ENCODE measurements at regions not wholly inside any gene's neighbourhood (a gene's known extent, or its start where the extent isn't known, plus 50 kb on each side); places are given as distances from the start of the nearest gene placed in this dataset.
"Not testable (repeated sequence)": the region's sequence is repeated elsewhere in the genome, so short reads cannot be mapped to it uniquely, and the experiment has no call there.

DNA sequence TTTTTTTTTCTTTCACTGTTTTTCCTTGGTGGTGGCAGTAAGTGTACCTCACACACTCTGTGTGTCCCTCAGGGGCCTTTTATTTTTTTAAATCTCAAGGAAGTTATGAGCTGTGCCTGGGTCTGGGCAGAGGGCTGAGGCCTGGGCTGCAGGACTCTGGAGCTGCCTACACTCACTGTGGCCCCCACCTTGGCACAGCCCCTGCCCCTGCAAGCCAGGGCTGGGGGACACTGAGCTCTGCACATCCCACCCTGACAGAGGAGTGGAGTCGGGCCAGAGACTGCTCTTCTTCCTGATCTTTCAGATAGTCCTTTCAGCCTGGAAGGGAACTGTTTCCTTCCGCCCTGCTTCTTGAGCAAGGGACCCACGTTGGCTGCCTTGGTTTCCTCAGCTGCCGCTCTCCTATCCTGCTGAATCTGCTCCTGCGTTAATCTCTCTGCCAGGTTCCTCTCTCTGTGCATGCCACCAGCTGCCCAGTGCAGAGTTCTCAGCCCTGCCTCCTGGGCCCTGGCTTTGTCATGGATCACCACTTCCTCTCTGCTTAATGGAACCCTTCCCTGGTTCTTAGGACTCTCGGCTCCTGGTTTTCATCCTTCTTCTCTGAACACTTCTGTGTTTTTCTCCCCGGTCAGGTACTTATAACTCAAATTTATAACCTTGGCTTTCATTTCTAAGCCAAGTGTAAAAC, 502.3 kb downstream of the DIRAS2 start:
- no peak for DNase-seq (ENCODE audit: low read depth, low spot score)

DNA sequence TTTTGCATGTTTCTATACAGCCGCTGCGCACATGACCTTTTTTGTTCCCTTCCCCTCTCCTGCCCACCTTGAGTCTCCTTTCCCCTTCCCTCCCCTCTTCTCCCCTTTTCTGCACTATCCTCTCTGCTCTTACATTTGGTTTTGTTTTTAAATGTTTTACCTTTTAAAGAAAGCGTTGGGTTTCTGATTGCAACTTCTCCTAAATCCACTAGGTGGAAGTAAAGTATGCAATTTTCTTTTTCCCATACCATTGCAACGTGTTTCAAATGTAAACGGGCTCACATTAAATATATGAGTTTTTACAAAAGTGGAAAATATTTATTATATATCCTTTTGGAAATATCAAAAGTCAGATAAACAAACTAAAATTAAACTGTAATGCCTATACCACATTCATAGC, 500.9 kb downstream of the DIRAS2 start:
- no peak for DNase-seq (ENCODE audit: low read depth, low spot score)

DNA sequence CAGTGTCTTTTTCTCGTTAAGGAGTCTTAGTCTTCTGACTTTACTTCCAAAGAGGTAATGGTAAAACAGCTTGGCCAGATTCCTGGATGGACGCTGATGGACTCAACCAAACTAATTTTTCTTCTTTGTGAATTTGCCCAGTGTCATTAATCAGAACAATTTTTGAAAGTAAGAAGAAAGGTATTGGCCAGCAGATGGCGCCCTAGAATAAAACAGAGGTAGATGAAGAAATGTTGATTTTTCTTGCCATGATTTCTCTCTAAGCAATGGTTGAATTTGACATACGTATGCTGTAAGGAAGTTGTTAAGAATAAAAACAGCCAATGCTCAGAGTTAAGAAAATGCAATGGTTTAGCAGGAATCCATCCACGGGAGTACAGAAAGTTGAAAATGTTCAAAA, 500.0 kb downstream of the DIRAS2 start:
- DNase-seq (ENCODE audit: low read depth, low spot score), result peak; percentile 37

DNA sequence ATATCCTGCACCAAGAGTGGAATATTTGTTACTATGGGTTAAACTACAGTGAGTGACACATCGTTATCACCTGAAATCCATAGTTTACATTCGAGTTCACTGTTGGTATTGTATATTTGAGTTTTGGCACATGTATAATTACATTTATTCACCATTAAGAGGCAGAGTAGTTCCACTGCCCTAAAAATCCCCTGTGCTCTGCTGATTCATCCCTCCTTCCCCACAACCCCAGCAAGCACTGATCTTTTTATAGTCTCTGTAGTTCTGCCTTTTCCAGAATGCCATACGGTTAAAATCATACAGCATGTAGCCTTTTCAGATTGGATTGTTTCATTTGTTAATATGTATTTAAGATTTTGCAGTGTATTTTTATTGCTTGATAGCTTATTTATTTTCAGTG, 495.2 kb downstream of the DIRAS2 start:
- no peak for DNase-seq (ENCODE audit: low read depth, low spot score)

DNA sequence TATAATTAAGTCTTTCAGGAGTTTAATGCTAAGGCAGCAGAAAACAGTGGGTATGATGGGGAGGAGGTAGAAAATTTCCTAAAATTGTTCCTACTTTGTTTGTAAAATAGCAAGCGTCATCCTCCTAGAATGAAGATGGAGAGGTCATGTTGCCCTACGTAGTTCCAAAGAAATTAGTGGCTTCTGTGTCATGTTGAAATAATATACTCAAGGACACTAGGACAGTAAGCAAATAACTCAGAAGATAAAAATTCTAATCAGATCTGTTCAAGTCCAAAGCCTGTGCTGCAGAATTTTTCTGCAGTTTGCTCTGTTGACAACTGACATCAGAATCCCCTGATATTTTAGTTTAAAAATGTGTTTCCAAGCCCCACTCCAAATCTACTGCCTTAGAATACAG, 486.3 kb downstream of the DIRAS2 start:
- DNase-seq (ENCODE audit: low read depth, low spot score), result no peak

DNA sequence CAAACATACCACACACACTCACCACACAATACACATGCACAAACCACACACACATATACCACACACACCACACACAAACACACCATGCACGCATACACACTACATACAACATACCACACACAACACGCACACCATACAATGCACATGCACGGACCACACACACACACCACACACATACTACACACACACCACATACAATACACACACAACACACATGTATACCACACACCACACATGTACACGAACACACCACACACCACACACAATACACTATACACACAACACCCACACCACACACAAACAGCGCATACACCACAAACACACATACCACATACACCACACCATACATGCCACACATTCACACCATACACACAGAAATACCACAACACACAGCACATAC, 480.3 kb downstream of the DIRAS2 start:
- no peak for DNase-seq (ENCODE audit: low read depth, low spot score)

DNA sequence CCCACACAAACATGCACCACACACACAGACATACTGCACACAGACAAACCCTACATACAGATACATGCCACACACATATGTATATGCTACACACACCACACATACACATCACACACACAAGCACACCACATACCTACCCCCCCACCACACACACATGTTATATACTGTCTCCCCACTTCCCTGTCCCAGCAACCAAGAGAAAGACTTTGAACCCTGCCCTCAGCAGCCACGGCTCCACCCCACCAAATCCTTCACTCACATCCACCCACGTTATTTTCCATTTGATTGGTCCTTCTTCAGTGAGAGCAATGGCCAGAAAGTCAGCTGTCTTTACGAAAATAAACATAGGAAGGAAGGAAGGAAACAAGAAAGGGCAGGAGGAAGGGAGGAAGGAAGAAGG, 479.8 kb downstream of the DIRAS2 start:
- DNase-seq (ENCODE audit: low read depth, low spot score), result no peak

DNA sequence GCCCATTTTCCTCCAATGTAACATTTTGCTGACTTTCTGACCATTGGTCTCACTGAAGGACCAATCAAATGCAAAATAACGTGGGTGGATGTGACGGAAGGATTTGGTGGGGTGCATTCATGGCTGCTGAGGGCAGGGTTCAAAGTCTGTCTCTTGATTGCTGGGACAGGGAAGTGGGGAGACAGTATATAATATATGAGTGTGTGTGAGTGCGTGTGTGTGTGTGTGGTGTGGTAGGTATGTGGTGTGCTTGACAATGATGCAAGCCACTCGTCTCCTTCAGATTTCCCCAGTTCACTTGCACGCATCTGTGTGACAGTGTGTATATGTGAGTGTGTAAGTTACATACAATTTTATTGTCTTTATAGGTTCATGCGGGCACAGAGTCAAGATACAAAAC, 477.3 kb downstream of the DIRAS2 start:
- DNase-seq (ENCODE audit: low read depth, low spot score), result no peak

DNA sequence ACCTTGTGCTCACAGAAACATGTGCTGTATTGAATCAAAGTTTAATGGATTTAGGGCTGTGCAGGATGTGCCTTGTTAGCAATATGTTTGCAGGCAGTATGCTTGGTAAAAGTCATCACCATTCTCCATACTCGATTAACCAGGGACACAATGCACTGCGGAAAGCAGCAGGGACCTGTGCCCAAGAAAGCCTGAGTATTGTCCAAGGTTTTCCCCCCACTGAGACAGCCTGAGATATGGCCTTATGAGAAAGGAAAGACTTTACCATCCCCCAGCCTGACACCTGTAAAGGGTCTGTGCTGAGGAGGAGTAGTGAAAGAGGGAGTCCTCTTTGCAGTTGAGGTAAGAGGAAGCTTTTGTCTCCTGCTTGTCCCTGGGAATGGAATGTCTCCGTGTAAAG, 476.2 kb downstream of the DIRAS2 start:
- peak; percentile 35 for DNase-seq (ENCODE audit: low read depth, low spot score)

DNA sequence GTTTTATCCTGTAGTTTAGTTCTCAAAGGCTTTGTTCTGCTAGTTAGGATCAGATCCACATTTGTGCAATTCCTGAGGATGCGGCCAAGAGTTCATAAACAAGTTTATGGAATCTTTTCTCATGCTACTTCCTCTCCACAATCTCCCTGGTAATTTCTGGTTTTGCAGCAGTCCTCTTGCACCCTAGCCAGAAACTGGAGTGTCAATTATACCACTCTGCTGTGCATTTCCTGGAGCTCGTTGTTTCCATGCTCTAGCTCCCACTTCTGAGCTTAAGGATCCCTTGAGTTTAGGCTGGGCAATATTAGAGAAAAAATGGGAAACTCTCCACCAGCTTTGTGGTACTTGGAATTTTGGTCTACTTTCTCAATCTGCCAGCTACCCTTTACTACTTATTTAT, 474.7 kb downstream of the DIRAS2 start:
- DNase-seq (ENCODE audit: low read depth, low spot score), result no peak

DNA sequence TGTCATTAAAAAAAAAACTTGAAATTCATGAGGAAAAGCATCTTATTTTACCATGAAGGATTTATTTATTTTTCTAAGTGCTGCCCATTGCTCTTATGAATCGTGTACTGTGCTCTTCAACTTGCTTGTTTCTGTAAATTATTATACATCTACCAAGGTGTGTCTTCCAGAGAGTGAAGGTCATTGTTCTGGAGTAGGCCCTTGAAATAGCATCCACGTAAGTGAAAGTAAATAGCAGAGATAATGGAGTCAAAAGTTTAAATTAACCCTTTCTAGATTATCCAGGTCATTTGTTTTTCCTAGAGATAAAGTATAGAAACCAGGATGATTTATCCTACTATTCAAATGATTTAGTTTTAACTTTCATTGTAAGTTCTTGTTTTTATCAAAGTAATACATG, 473.1 kb downstream of the DIRAS2 start:
- DNase-seq (ENCODE audit: low read depth, low spot score), result no peak

DNA sequence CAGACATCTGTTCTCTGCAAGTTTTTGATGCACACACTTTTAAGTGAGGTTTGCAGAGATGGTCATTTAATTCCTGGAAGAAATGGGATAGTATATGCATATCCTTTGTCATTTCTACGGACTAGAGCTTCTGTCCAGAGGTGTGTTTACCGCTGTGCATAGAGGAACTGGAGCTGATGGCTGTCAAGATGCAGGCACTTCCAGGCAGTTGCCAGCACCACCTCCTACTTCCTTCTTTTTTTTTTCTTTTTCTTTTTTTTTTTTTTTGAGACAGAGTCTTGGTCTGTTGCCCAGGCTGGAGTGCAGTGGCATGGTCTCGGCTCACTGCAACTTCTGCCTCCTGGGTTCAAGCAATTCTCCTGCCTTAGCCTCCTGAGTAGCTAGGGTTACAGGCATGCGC, 468.7 kb downstream of the DIRAS2 start:
- not testable (repeated sequence) for DNase-seq (ENCODE audit: low read depth, low spot score)

DNA sequence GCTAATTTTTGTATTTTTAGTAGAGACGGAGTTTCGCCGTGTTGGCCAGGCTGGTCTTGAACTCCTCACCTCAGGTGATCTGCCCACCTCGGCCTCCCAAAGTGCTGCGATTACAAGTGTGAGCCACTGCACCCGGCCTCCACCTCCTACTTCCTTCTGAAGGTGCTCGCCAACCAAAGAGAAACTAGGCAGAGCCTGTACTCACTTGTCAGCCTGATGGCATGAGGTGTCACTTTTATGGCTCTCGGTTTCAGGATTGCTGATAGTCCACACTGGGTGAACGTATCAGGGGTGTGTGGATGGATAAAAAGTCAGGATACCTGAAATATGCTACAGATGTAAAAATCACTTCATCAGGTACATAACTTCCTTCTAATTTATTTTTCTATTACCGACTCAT, 468.3 kb downstream of the DIRAS2 start:
- DNase-seq (ENCODE audit: low read depth, low spot score), result not testable (repeated sequence)

DNA sequence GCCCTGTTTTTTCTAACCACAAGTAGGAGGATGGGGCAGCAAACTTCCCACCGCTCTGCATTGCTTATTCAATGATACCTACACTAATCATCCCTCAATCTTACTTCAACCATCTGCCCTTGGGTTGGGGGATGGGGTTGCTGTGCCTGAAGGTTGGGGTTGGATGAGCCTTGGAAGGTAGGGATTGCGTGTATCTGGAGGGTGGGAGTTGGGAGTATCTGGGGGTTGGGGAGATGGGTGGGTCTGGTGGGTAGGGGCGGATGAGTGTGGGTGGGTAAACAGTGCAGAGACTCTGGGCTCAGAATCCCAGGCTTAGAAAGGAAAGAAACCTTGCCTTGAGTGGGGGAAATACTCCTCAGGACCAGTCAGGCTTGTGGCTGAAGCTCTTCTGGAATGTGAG, 467.4 kb downstream of the DIRAS2 start:
- no peak for DNase-seq (ENCODE audit: low read depth, low spot score)

DNA sequence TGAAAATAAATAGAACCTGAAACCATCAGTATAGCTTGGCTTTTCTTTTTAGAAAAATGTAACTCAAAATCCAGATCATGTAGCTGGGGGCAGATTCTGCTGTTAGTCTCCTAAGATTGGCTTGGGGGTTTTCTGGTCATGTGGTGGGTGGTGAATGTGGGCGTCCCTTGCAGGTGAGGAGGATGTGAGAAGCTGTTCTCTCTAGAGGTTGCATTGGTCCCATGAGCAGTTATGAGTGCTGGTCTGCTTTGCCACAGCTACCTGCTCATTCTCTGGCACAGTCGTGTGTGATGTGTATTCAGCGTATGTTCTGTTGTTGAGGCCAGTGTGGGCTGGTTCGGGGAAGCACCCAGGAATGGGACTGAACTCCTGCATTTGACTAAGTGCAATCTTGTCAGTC, 466.8 kb downstream of the DIRAS2 start:
- DNase-seq (ENCODE audit: low read depth, low spot score), result no peak

DNA sequence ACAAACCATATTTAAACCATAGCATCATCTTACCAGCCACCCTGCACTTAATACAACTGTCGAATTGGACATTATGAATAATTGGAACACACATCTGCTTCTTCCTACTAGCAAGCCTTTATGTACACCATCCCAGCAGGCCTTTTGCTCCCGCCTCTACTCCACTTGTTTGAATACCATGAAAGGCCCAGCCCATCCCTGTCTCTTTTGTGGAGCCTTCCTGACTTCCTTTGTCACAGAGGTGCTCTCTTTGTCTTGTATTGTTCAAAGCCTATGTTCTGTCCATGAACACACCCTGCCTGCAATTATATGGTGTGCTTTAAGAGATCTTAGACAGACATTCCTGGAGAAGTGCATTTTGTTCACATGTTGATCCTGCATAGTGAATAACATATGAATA, 465.7 kb downstream of the DIRAS2 start:
- no peak for DNase-seq (ENCODE audit: low read depth, low spot score)

DNA sequence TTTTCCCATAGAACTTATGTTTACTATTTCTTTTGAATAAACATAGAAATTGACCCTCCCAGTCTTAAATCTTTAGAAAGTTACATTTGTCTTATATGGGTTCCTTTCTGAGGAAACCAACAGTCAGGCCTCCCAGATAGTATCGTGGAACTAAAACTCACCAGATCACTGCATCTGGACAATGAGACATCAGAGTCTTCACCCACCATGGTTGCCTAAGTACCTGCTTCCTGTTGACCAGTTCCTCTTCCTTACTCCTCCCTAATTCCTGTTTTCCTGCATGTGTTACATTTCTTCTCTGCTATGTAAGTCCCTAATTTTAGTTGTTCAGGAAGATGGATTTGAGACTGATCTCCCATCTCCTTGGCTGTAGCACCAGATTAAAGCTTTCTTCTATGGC, 462.2 kb downstream of the DIRAS2 start:
- no peak for DNase-seq (ENCODE audit: low read depth, low spot score)

DNA sequence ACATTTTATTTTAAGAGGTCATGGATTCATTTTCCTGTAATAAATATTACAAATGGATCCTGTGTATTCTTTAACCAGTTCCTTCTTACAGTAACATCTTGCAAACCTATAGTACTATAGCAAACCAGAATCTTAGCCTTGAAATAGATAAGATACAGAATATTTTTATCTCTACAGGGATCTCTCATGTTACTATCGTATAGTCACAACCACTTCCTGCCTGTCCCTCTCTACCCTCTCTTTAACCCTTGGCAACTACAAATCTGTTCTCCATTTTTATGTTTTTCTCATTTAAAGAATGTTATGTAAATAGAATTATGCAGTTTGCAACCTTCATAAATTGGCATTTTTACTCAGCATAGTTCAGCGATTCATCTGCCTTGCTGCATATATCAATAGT, 454.0 kb downstream of the DIRAS2 start:
- no peak for DNase-seq (ENCODE audit: low read depth, low spot score)

DNA sequence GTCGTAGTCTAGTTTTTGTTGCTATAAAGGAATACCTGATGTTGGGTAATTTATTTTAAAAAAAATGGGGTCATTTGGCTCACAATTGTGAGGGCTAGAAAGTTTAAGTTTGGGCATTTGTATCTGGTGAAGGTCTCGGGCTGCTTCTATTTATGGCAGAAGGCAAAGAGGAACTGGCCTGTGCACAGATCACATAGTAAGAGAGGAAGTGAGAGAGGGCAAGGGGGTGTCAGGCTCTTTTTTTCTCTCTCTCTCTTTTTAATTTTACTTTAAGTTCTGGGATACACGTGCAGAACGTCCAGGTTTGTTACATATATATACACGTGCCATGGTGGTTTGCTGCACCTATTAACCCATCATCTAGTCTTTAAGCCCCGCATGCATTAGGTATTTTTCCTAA, 453.3 kb downstream of the DIRAS2 start:
- DNase-seq (ENCODE audit: low read depth, low spot score), result no peak

DNA sequence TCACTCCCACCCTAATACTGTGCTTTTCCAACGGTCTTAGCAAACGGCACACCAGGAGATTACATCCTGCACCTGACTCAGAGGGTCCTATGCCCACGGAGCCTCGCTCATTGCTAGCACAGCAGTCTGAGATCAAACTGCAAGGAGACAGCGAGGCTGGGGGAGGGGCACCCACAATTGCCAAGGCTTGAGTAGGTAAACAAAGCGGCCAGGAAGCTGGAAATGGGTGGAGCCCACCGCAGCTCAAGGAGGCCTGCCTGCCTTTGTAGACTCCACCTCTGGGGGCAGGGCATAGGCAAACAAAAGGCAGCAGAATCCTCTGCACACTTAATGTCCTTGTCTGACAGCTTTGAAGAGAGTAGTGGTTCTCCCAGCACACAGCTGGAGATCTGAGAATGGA, 450.2 kb downstream of the DIRAS2 start:
- not testable (repeated sequence) for DNase-seq (ENCODE audit: low read depth, low spot score)

DNA sequence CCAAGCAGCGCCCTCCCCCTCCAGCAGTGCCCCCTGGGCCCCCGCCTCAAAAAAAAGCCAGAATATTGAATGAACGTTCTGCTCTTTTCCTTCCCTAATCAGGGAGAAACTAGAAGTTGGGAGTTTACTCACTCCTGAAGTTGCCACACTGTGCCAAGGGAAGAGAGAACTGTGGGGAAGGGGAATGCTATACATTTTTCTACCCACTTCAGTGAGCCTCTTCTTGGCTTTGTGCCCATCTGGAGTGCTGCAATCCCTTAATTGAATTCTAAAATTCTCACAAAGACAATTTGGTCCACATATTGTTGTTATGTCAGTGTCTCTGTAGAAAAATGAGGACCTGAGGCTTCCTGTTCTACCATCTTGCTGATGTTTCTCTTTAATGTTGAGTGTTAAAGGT, 443.7 kb downstream of the DIRAS2 start:
- no peak for DNase-seq (ENCODE audit: low read depth, low spot score)

DNA sequence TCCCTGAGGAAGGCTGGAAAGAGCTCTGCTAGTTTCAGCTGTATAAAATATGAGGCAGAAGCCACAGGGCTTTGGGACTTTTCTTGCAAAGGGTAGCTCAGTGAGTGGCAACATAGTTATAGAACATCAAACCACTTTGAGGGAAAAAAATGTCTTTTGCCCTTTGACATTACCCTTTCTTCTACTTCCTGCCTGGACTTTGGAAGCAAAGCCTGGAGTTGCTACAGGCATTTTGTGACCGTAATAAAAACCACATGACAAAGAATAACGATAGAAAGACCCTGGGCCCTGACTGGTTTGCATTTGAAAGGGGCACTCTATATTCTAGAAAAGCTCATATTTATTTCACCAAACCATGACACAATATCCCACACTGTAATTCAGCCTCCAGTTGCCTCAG, 440.9 kb downstream of the DIRAS2 start:
- peak; percentile 3 for DNase-seq (ENCODE audit: low read depth, low spot score)

DNA sequence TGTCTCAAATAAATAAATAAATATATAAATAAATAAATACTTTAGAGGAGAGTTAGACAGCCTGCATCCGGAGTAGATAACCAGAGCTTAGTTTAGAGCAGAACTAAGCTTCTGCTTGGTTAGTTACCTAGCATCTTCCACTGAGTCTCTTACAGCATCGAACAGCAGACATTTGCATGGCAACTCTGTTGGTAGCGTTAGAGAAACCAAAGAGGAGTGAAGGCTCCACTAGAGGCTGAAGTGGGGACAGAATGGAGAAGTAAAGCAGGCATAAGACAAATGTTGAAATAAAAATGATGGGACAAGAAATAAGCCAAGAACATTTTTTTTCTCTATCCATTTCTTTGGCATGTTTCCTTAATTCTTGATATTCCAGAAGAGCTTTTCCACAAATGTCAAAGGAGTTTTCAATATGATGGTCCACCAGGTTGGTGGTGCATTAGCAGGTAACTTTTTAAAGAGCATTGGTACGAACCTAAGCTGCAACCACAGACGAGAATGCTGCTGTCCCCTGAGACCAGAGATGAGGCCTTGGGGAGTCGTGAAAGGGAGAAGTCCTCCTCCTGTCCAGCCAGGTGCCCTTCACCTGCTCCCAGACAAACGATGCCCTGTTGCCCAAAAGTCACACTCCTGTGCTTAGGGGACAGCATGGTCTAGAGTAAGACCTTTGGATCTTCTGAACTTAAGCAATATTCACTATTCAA, 438.3 kb downstream of the DIRAS2 start:
- no peak for DNase-seq (ENCODE audit: low read depth, low spot score)

DNA sequence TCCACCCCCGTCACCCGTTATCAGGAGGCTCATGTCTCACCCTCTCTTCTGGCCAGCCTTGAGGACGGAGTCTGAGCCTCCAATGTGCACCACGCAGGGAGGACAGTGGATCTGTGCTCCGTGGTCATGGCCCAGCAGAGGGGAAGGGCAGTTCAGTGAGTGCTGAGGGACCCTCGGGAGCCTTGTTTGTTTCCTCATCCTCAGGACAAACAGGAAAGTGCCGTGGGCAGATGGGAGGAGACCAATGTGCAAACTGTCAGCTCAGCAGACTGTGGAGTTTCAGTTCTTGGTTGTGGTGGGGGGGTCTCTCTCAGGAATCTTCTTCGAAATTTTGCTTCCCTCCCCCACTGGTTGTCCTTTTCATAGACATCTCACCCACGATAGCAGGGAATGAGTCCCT, 429.6 kb downstream of the DIRAS2 start:
- DNase-seq (ENCODE audit: low read depth, low spot score), result not testable (repeated sequence)

Data from ELF-1 (cell line).